ENCODE measurements at regions not wholly inside any gene's neighbourhood (a gene's known extent, or its start where the extent isn't known, plus 50 kb on each side); places are given as distances from the start of the nearest gene placed in this dataset.
"Not testable (repeated sequence)": the region's sequence is repeated elsewhere in the genome, so short reads cannot be mapped to it uniquely, and the experiment has no call there.

- no peak for FAIRE-seq
These were observed 242.2 kb downstream of the RAB11FIP2 start for GRCh38 chr10:117804470-117805011.

DNA sequence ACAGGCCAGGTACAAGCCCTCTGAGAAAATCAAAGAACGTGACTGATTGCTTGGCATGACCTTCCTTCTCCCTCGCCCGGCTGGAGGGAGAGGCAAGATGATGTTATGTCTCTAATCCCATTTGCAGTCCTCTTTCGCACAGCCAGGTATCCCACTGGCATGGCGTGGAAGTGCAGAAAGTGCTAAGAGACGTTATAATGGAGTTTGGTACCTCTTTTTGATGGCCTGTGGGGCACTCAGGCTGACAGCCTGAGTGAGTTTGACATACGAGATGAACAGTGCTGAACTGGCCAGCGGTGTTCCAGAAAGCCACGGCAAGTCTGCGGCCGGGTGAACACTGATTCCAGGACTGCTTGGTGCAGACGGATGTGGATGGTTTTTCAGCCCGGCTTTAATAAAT, 241.6 kb downstream of the RAB11FIP2 start:
- FAIRE-seq = no peak

- FAIRE-seq = no peak
These were observed 239.3 kb downstream of the RAB11FIP2 start for GRCh38 chr10:117807441-117807840.

GRCh38 chr10:117815816-117816215, 230.9 kb downstream of the RAB11FIP2 start:
- not testable (repeated sequence) for FAIRE-seq

- no peak for FAIRE-seq
These were observed 229.6 kb downstream of the RAB11FIP2 start for GRCh38 chr10:117817116-117817515.

- FAIRE-seq = no peak
These were observed 228.0 kb downstream of the RAB11FIP2 start for GRCh38 chr10:117818721-117819120.

- no peak for FAIRE-seq
These were observed 227.4 kb downstream of the RAB11FIP2 start for GRCh38 chr10:117819304-117819703.

DNA sequence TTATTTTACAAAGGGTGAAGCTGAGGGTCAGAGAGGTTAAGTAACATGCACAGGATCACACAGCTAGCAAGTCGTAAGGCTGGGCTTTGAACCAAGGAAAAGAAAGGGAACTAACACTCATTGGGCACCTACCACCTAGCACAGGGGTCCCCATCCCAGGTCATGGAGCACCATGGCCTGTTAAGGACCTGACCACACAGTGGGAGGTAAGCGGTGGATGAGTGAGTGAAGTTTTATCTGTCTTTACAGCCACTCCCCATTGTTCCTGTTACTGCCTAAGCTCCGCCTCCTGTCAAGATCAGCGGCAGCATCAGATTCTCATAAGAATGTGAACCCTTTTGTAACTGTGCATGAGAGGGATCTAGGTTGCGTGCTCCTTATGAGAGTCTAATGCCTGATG, 222.8 kb downstream of the RAB11FIP2 start:
- no peak for FAIRE-seq

GRCh38 chr10:117830205-117830604, 216.5 kb downstream of the RAB11FIP2 start:
- FAIRE-seq = no peak

DNA sequence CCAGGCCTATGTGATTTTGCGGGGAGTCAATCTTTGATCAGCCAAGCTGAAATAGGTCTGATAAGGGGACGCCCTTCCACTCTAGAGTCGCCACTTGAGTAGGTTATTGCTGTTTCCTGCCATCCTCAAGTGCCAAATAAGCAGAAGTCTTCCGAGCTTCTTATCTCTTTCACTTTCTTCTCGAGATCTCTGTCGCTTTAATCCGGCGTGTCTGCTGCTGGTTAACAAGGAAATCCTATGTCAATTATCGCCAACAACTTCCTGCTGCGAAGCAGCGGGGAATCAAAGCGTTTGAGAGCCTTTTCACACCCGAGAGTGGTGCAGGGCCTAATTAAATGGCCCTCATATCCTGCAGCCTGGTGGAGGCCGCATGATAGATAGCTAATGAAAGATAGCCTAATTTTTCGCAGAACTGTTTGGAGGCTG, 215.9 kb downstream of the RAB11FIP2 start:
- FAIRE-seq = no peak

DNA sequence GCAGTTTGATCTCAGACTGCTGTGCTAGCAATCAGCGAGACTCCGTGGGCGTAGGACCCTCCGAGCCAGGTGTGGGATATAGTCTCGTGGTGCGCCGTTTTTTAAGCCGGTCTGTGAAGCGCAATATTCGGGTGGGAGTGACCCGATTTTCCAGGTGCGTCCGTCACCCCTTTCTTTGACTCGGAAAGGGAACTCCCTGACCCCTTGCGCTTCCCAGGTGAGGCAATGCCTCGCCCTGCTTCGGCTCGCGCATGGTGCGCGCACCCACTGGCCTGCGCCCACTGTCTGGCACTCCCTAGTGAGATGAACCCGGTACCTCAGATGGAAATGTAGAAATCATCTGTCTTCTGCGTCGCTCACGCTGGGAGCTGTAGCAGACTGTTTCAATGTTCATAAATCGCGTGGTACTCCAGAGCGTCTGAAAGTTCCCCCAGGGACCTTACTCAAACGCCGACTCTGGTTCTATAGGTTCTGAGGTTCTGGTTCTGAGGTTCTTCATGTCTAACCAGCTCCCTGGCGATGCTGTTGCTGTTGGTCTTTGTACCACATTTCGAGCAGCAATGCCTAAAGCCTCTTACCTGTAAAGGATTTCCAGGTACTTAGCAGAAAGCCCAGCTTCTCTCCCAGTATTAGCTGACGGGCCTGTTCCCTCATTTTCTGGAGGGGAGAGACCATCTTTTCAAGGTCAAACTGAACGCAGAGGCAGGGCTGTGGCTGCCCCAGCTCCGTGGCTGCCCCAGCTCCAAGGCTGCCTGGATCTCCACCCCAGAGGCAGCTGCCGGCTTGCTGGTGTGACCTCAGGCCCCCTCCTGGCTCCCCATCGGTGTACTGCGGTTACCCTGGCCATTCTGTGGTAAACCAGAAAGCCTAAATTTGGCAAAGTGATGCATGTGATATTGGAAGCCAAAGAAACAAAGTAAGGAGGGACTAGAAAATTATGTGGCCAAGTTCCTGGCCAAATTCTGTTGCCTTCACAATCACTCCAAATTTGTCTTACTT, 207.9 kb downstream of the RAB11FIP2 start:
- FAIRE-seq = not testable (repeated sequence)

DNA sequence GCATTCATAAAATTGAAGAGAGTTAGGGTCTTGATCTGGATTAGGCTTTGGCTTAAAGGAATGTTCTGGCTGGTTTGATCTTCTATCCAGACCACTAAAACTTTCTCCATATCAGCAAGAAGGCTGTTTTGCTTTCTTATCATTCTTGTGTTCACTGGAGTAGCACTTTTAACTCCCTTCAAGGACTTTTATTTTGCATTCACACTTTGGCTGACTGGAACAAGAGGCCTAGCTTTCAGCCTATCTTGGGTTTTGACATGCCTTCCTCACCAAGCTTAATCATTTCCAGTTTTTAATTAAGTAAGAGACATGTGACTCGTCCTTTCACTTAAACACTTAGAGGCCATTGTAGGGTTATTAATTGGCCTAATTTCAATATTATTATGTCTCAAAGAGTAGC, 190.3 kb downstream of the RAB11FIP2 start:
- not testable (repeated sequence) for FAIRE-seq

GRCh38 chr10:117860135-117860534, 186.6 kb downstream of the RAB11FIP2 start:
- FAIRE-seq = no peak

DNA sequence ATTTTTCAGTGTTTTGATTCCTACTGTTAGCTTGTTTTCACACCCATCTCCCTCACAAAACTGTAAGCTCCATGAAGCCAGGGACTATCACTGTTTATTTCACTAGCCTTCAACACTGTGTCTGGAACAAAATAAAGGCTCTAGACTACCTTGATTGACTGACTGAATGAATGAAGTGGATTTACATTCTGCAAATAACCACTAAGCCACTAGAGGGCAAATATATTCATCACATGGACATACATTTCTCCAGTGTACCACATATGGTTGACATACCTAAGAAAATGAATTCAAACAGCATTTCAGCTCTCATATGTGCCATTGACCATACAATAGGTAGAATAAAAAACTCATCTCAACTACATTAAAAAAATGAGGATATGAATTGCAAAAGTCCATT, 185.9 kb downstream of the RAB11FIP2 start:
- no peak for FAIRE-seq

DNA sequence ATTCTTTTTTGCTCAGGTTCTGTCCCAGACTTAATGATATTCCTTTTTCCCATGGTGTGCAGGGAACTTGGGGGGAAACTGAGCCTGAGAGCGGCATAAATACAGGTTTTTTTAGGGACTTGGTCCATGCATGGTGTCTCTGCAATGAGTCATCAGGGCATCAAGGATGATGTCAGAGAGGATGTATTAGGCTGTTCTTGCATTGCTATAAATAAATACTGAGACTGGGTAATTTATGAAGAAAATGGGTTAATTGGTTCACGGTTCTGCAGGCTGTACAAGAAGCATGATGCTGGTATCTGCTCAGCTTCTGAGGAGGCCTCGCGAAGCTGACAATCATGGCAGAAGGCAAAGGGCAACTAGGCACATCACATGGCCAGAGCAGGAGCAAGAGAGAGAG, 185.4 kb downstream of the RAB11FIP2 start:
- FAIRE-seq = no peak

GRCh38 chr10:117863771-117864170, 183.0 kb downstream of the RAB11FIP2 start:
- no peak for FAIRE-seq

DNA sequence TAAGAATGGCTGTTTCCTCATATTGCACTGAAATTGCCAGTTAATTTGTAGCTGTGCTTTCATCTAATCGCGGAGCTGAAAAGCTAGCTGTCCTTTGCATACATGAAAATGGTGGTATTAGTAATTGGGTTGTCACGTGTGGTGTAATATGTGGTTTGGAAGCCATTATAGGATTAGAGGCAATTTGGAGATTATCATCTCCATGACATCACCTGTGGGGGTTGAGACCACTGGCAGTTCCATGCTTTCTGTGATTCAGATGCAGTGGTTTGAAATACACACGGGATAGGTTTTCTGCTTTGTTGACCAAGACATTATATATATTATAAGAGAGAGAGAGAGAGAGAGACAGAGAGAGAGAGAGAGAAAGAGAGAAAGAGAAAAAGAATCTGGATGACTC, 180.8 kb downstream of the RAB11FIP2 start:
- FAIRE-seq = no peak

DNA sequence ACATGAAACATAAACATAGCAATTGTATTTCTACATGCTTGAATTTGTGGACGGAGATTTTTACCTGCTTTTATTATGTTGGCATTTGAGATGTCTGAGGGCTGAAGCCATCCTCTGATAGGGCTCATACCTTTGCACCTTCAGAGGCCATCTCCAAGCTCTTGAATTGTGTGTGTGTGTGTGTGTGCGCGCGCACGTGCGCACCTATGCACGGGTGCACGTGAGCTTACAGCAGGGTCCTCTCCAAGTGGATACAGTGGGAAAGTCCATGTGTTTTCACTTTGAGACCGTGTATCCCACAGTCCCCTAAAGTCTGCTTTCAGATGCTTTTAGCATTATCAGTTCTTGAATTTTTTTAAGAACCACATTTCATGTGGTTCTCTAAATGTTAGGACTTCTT, 178.6 kb downstream of the RAB11FIP2 start:
- no peak for FAIRE-seq

DNA sequence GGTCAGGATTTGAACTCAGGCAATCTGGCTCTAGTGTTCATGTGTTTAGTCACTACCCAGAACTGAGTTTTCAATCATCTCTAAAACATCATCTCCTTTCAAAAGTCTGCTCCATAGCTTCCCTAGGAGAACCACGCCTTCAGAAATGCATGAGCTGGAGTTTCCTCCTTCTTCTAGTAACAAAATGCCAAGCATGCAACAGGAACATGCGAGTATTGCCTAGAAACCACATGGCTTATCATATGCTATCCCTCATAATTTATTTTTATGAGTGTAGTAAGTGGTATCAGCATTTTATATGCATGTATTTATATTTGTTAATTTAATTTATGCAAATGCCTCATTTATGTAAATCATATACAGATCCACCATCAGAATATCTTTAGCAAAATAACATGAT, 170.9 kb downstream of the RAB11FIP2 start:
- FAIRE-seq = no peak

DNA sequence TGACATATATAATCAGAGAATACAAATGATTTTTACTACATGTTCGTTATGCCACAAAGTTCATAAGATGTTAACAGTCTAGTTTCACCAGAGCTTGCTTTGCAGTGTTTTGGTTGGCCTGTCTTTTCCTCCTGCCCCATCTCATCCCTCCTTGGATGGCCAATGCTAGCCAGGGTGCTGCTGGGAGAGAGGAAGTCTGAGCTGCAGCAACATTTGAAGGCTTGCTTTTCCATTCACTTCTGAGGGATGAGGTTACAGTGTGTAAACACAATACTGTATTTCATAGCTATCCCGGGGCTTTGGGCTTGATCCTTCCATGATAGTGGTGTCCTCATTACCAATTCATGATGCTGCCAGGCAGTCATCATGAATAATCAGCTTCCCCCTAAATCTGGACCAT, 170.5 kb downstream of the RAB11FIP2 start:
- no peak for FAIRE-seq

- FAIRE-seq = no peak
These were observed 168.1 kb downstream of the RAB11FIP2 start for GRCh38 chr10:117878626-117879025.

GRCh38 chr10:117884093-117884492, 162.6 kb downstream of the RAB11FIP2 start:
- FAIRE-seq = no peak

DNA sequence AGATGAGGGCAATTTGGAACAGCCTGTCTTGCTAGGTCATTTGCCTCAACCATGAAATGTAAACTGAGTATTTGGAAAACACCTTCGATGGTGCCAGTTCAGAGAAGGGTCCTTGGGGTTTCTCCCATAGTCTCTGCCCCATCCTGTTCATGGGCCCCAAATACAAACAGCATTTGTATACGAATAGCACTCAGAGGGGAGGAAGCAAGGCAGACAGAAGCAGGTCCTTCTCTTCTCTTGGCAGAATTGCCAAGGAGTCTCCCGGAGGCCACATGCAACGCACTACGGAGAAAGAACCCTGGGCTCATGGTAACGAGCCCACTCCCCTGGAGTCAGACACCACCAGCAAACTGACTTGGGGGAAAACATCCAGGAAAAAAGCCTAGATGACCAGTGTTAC, 162.1 kb downstream of the RAB11FIP2 start:
- no peak for FAIRE-seq

- FAIRE-seq = no peak
These were observed 161.4 kb downstream of the RAB11FIP2 start for GRCh38 chr10:117885206-117885829.
